Large intestine (tissue), 3 donors: ENCODE measurements at regions not wholly inside any gene's neighbourhood (a gene's known extent, or its start where the extent isn't known, plus 50 kb on each side); places are given as distances from the start of the nearest gene placed in this dataset.
A peak's percentile ranks its signal among the peaks of the same experiment; 100 is the strongest.

Experiments
- DNase-seq, 2 donors: peaks; one replicate each; pipeline versions ENCODE4 v3.0.0 to v3.0.0-alpha.2; 2013
- H3K27ac ChIP-seq: one replicate; pipeline ENCODE4 v1.5.1; 2013; ENCODE audit warnings: low read length
- H3K27me3 ChIP-seq: 2 replicates; pipeline ENCODE4 v1.6.1; 2013; ENCODE audit warnings: low read length; ENCODE audit not compliant: control insufficient read depth, insufficient read depth
- H3K36me3 ChIP-seq: 2 replicates; pipeline ENCODE4 v1.6.1; 2013; ENCODE audit warnings: low read length; ENCODE audit not compliant: control insufficient read depth, insufficient read depth
- H3K4me1 ChIP-seq: one replicate; pipeline ENCODE4 v1.6.1; 2013; ENCODE audit warnings: low read length; ENCODE audit not compliant: control insufficient read depth, insufficient read depth
- H3K4me3 ChIP-seq: one replicate; pipeline ENCODE4 v1.5.1; 2013; ENCODE audit warnings: low read length
- H3K9me3 ChIP-seq: one replicate; pipeline ENCODE4 v1.6.1; 2013; ENCODE audit warnings: mild to moderate bottlenecking, low read depth, low read length, moderate library complexity; ENCODE audit not compliant: control insufficient read depth
- WGBS: methylation state at CpG from one replicate; pipeline ENCODE4 v1.1.5; 2013; ENCODE audit warnings: low lambda C conversion rate; ENCODE audit not compliant: insufficient coverage; 5-methylcytosine and 5-hydroxymethylcytosine counted together

DNA sequence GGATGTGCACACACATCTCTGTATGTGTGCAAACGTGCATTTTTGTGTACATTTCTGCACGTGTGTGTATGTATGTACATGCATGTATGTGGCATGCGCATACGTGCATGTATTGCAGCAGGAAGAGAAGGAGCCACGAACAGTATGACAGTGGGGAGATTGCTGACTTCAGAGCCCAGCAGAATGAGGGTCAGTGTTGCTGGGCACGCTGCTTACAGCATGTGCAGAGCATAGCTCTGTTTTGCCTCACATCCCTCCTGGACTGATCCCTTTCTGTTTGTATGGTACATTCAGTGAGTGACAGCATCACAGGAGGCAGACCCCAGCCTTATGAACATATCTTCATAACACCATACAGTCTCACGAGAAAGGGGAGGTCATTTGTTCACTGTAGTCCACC, 934.0 kb upstream of the EEF2KMT start:
- Histone ChIP-seq H3K4me3 (no peak overlapping the region), H3K36me3 (no peaks in the 10 kb centered on the region), H3K4me1 (no peaks in the 10 kb centered on the region), H3K27ac (no peak overlapping the region), H3K27me3 (no peaks in the 10 kb centered on the region), H3K9me3 (no peaks in the 10 kb centered on the region)
- no peak for DNase-seq
- no CpG with 5 or more reads among the region's 7 CpGs for WGBS

DNA sequence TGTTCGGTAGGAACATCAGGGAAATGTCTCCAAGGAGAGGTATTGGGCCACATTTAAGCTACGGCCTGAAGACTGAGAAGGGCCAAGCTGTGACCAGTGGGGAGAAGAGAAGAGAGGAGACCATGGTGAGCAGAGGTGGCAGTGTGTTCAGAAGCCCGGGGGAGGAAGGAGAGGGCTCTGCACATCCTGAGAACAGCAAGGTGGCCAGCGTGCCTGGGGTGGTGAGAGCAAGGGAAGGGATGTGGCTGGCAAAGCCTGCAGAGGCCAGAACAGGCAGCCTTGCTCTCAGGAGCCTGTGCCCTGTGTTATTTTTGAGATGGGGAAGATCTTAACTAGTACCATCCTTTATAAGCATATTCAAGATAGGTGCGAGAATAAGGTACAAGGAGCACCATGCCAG, 933.5 kb upstream of the EEF2KMT start:
- no peaks in the 10 kb centered on the region for H3K27me3 ChIP-seq
- WGBS, result no CpG with 5 or more reads among the region's 5 CpGs
- H3K36me3 ChIP-seq, result no peaks in the 10 kb centered on the region
- no peaks in the 10 kb centered on the region for H3K4me1 ChIP-seq
- no peak for DNase-seq
- no peak overlapping the region for H3K4me3 ChIP-seq
- H3K9me3 ChIP-seq, result no peaks in the 10 kb centered on the region
- H3K27ac ChIP-seq, result no peak overlapping the region

DNA sequence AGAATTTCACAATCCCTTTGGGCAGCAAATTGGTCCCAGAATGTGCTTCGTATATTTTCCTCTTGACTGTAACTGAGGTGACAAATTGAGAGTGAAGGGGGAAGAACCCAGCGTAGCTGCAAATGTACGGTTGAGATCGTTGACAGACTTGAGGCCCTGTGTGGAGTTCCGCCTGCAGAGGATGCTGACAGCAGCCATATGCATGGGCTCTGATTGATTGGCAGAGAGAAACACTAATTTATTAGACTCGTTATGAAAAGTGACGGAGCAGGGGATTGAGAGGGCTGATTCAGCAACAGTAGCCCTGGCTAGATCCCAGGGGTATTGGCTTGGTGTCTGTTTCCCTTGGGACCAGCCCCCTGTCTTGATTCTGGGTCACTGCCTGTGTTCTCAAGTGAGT, 930.1 kb upstream of the EEF2KMT start:
- no peak overlapping the region for H3K4me3 ChIP-seq
- H3K36me3 ChIP-seq, result no peaks in the 10 kb centered on the region
- DNase-seq, result no peak
- H3K27me3 ChIP-seq, result no peaks in the 10 kb centered on the region
- no peak overlapping the region for H3K27ac ChIP-seq
- 86% methylated on average over 1 of the region's 7 CpGs for WGBS
- H3K9me3 ChIP-seq, result no peaks in the 10 kb centered on the region
- H3K4me1 ChIP-seq, result no peaks in the 10 kb centered on the region

DNA sequence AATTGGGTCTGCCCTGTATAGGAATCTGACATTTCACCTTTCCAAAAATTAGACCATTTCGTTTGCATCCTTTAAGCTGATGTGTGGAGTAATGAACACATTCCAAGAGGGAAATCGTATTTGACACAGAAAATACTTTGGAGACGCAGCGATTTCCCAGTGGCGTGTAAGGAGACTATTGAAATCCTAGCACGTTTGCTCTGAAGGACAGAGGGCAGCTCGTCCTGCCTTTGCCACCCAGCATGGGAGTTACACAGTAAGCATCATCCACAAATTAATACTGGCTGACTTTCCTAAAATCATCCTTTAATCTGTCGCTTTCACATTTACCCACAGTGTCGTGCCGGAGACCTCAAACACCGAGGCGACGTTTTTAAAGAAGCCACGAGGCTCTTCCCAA, 925.9 kb upstream of the EEF2KMT start:
- Histone ChIP-seq H3K36me3 (no peaks in the 10 kb centered on the region), H3K9me3 (no peaks in the 10 kb centered on the region), H3K27me3 (peaks cover 30% of the 10 kb centered on the region), H3K27ac (no peak overlapping the region), H3K4me3 (no peak overlapping the region), H3K4me1 (no peaks in the 10 kb centered on the region)
- 100% methylated on average over 4 of the region's 14 CpGs for WGBS
- no peak for DNase-seq

DNA sequence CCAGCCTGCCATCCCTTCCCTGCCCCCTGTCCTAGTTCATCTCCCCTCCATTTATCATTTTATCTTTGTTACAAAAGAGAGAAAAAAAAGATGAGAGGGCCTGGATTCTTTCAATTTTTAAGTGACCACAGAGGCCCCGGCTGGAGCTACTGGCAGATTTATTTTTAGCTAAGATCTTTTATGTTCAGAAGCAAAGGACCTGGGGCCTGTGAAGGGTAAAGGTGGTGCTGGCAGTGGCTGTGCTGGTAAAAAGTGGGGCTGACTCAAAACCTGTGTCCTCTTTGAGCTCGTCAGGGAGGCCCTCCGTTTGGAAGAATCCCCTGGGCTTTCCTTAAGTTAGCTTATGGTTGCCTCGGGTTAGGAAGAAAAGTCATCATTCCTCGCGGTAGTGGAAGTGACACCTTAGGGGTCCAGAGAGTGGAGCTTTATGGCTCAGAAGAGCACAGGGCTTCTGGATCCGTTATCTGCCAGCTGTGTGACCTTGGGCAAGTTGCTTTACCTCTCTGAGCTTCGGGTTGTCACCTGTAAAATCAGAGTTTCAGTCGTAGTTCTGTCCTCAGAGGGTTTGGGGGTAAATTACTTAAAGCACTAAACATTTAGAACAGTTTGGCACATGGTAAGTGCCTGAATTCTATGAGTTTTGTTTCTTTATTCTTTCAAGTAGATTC, 923.8 kb upstream of the EEF2KMT start:
- no peaks in the 10 kb centered on the region for H3K9me3 ChIP-seq
- no peaks in the 10 kb centered on the region for H3K36me3 ChIP-seq
- no peak overlapping the region for H3K4me3 ChIP-seq
- peaks cover 40% of the 10 kb centered on the region for H3K27me3 ChIP-seq
- H3K4me1 ChIP-seq, result no peaks in the 10 kb centered on the region
- WGBS, result no CpG with 5 or more reads among the region's 9 CpGs
- no peak overlapping the region for H3K27ac ChIP-seq
- no peak for DNase-seq

DNA sequence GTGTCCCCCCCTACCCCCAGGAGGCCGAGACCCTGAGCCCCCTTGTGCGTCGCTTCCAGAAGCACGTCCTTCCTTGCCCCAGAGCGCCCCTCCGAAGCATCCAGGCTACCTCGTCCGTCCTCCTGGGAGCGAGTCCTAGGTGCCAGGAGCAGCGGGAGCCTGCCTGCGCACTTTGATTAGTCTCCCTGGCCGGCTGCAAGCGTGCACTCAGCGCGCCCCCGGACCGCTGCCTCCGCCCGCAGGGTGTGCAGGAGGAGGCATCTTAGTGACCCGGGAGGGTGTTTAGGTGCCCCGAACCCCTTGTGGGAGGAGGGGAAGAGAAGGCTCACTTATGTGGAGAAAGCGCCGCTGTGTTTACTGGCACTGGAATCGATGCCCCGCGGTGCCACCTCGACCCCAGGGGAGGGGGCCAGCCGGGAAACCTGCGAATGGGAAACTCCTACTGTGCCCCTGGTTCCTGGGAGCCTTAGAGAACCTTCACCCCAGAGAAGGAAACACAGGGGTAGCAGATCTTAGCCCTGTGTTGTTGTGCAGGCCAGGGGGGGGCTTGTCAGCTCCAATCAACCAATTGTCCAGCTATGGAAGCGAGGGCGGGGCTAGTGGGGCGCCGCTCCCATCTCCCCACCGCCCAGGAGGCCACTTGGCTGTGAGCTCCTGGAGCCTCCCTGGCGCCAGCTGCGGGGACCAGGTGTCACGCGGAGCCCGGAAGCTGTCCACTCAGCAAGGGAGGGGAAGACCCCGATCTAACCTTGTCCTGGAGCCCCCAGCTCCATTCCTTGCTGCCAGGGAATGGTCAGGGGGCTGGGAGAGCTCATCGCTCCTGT, 922.8 kb upstream of the EEF2KMT start:
- Histone ChIP-seq H3K4me3 (no peak overlapping the region), H3K27ac (no peak overlapping the region), H3K36me3 (no peaks in the 10 kb centered on the region), H3K27me3 (peaks cover 40% of the 10 kb centered on the region), H3K9me3 (no peaks in the 10 kb centered on the region), H3K4me1 (no peaks in the 10 kb centered on the region)
- DNase-seq, result no peak
- WGBS, result no CpG with 5 or more reads among the region's 41 CpGs

DNA sequence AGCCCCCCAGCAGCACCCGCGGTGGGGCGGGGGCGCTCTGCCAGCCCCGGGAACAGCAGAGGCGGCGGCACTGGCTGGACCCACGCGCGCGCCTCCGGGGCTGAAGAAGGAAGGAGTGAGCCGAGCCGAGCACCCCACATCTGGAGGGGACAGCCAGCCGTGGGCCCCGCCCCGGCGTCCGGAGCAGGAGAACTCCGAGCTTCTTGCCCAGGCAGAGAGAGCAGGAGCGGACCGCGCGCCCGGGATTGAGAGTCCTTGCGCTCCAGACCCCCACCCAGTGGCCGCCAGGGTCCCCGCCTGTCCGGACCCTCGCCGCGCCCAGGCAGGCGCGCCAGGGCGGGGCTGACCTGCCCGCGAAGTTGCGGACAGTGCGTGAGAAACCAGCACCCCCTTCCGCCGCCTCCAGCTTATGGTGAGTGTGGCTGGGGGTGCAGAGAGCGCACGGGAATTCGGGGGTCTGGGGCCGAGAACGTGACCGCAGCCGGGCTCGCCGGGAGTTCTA, 921.9 kb upstream of the EEF2KMT start:
- H3K4me1 ChIP-seq, result no peaks in the 10 kb centered on the region
- H3K36me3 ChIP-seq, result no peaks in the 10 kb centered on the region
- H3K9me3 ChIP-seq, result no peaks in the 10 kb centered on the region
- no peak overlapping the region for H3K27ac ChIP-seq
- H3K4me3 ChIP-seq, result no peak overlapping the region
- DNase-seq, result no peak
- peaks cover 40% of the 10 kb centered on the region for H3K27me3 ChIP-seq
- WGBS, result no CpG with 5 or more reads among the region's 50 CpGs

DNA sequence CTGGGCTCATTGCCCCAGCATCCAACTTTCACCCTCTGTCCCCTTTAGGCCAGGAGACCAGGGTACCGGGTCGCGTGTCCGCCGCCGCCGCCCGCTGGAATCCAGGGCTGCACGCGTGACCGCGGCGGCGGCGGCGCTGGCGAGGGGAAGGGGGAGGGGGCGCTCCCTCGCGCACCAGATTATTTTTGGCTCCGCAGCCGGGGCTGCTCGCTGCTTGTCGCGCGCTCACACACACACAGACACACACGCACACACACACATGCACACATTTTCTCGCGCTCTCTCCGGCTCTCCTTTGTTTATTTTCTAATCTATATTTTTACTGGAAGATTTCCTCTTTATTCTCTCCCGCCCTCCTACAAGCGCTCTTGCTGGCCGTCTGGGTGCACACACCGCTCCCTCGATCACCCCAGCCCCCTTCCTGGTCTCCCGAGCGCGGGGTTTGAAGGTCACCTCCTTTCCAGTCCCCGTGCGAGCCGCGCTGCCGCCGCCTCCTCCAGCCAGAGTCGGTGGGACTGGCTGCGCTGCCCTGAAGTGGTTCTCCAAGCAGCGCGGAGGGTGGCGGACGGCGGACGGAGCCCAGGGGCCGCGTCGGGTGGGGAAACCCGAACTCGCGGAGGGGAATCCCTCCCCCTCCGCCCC, 921.4 kb upstream of the EEF2KMT start:
- WGBS, result 0% methylated on average over 8 of the region's 59 CpGs
- no peaks in the 10 kb centered on the region for H3K36me3 ChIP-seq
- no peak overlapping the region for H3K4me3 ChIP-seq
- no peak overlapping the region for H3K27ac ChIP-seq
- DNase-seq, result no peak
- H3K9me3 ChIP-seq, result no peaks in the 10 kb centered on the region
- H3K4me1 ChIP-seq, result no peaks in the 10 kb centered on the region
- peaks cover 40% of the 10 kb centered on the region for H3K27me3 ChIP-seq

DNA sequence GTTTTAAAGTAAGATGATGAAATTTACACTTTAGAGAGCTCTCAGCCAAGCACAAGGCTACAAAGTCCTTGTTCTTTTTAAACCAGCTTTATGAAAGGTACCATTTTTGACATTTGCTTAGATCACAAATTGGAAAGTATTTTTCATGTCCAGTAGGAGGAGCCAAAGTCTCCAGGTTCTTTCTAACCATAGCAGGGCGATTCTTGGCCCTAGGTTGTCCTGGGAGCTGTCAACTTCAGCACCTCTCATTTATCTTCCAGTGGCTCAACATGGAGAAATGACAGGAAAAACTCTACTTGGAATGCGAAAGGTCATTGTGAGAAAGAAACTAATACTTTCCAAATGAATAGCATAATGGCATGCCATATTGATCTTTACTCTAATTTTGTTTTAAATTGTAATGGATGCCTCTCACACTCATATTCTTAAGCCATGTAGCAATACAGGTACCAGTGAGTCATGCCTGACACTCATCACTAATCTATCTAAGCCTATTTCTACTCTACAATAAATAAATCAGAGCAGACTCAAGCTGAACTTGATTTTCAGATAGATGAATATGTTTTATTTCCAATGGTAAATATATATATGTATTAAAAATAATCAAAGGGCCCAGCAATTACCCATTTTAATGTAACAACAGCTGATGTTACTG, 919.1 kb upstream of the EEF2KMT start:
- H3K36me3 ChIP-seq, result no peaks in the 10 kb centered on the region
- 50% methylated on average over 1 of the region's 2 CpGs for WGBS
- no peaks in the 10 kb centered on the region for H3K9me3 ChIP-seq
- peaks cover 40% of the 10 kb centered on the region for H3K27me3 ChIP-seq
- peak; percentile 9 to 23 for DNase-seq
- no peaks in the 10 kb centered on the region for H3K4me1 ChIP-seq
- H3K27ac ChIP-seq, result no peak overlapping the region
- H3K4me3 ChIP-seq, result no peak overlapping the region

DNA sequence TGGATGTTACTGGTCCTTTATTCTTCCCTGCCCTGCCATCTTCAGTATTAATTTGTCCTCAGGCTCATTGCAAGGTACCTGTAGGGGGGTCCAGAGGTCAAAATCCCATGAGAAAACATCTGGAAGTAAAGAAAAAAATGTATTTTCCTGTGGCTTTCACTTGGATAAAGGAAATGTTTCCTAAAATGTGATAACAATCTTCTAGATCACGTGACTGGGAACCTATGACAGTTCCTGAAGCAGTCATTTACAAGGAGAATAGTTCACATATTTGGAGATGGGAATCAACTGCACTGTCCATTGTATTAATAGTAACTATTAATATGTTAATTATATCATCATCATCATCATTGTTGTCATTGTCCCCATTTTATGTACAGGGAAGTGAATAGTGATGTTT, 915.1 kb upstream of the EEF2KMT start:
- no peaks in the 10 kb centered on the region for H3K36me3 ChIP-seq
- no peak overlapping the region for H3K4me3 ChIP-seq
- H3K9me3 ChIP-seq, result no peaks in the 10 kb centered on the region
- H3K4me1 ChIP-seq, result no peaks in the 10 kb centered on the region
- DNase-seq, result no peak
- H3K27me3 ChIP-seq, result peaks cover 2% of the 10 kb centered on the region
- no CpG with 5 or more reads among the region's 1 CpG for WGBS
- no peak overlapping the region for H3K27ac ChIP-seq
